ENCODE measurements at regions not wholly inside any gene's neighbourhood (a gene's known extent, or its start where the extent isn't known, plus 50 kb on each side); places are given as distances from the start of the nearest gene placed in this dataset.

- TF ChIP-seq GATA2 (IDR thresholded peaks at IDR 0.05; ENCODE audit: low read depth, low read length), result no peak
- no peak for TF ChIP-seq GATA3 (IDR thresholded peaks at IDR 0.05; ENCODE audit: low read depth, low read length)
Measured at GRCh38 chr6:168835991-168836390, 395.0 kb downstream of the SMOC2 start.

All from SH-SY5Y (cell line).